Middle frontal gyrus (tissue), 1 donor: ENCODE measurements at regions not wholly inside any gene's neighbourhood (a gene's known extent, or its start where the extent isn't known, plus 50 kb on each side); places are given as distances from the start of the nearest gene placed in this dataset.
A peak's percentile ranks its signal among the peaks of the same experiment; 100 is the strongest.

ENCODE experiments used
- DNase-seq: peaks from one replicate; pipeline ENCODE4 v3.0.0-alpha.2; 2015; ENCODE audit warnings: low spot score; ENCODE audit errors: extremely low spot score

- peak; percentile 59 for DNase-seq
These were observed 122.2 kb upstream of the ADGRL4 start for GRCh38 chr1:79128722-79129121.

- no peak for DNase-seq
These were observed 118.2 kb upstream of the ADGRL4 start for GRCh38 chr1:79124756-79125155.

- no peak for DNase-seq
These were observed 116.0 kb upstream of the ADGRL4 start for GRCh38 chr1:79122521-79122920.

- DNase-seq: no peak
These were observed 110.8 kb upstream of the ADGRL4 start for GRCh38 chr1:79117376-79117775.

GRCh38 chr1:79113836-79114235 is 107.3 kb upstream of the ADGRL4 start:
- no peak for DNase-seq

- DNase-seq: no peak
These were observed 104.2 kb upstream of the ADGRL4 start for GRCh38 chr1:79110749-79111148.

GRCh38 chr1:79109445-79109844 is 102.9 kb upstream of the ADGRL4 start:
- DNase-seq: no peak

GRCh38 chr1:79105500-79105899 is 99.0 kb upstream of the ADGRL4 start:
- no peak for DNase-seq

GRCh38 chr1:79104617-79105016 is 98.1 kb upstream of the ADGRL4 start:
- DNase-seq: no peak

GRCh38 chr1:79100385-79100784 is 93.9 kb upstream of the ADGRL4 start:
- DNase-seq: no peak

GRCh38 chr1:79090985-79091384 is 84.5 kb upstream of the ADGRL4 start:
- no peak for DNase-seq

GRCh38 chr1:79089946-79090345 is 83.4 kb upstream of the ADGRL4 start:
- no peak for DNase-seq

- no peak for DNase-seq
These were observed 75.7 kb upstream of the ADGRL4 start for GRCh38 chr1:79082233-79082632.

GRCh38 chr1:79079770-79080169 is 73.2 kb upstream of the ADGRL4 start:
- DNase-seq: no peak

GRCh38 chr1:79074975-79075374 is 68.4 kb upstream of the ADGRL4 start:
- no peak for DNase-seq

GRCh38 chr1:79069828-79070227 is 63.3 kb upstream of the ADGRL4 start:
- no peak for DNase-seq

- no peak for DNase-seq
These were observed 52.8 kb upstream of the ADGRL4 start for GRCh38 chr1:79059341-79059740.
